ENCODE measurements at regions not wholly inside any gene's neighbourhood (a gene's known extent, or its start where the extent isn't known, plus 50 kb on each side); places are given as distances from the start of the nearest gene placed in this dataset.

- Histone ChIP-seq H3K36me3 (no peaks in the 10 kb centered on the region), H3K4me3 (ENCODE audit: low read depth, low read length) (no peak overlapping the region), H3K27me3 (ENCODE audit: insufficient read depth, low read depth, severe bottlenecking) (peaks cover 81% of the 10 kb centered on the region), H3K27ac (no peak overlapping the region), H3K9me3 (ENCODE audit: severe bottlenecking) (no peaks in the 10 kb centered on the region)
- no peak for DNase-seq
- TF ChIP-seq, protein P1, sequence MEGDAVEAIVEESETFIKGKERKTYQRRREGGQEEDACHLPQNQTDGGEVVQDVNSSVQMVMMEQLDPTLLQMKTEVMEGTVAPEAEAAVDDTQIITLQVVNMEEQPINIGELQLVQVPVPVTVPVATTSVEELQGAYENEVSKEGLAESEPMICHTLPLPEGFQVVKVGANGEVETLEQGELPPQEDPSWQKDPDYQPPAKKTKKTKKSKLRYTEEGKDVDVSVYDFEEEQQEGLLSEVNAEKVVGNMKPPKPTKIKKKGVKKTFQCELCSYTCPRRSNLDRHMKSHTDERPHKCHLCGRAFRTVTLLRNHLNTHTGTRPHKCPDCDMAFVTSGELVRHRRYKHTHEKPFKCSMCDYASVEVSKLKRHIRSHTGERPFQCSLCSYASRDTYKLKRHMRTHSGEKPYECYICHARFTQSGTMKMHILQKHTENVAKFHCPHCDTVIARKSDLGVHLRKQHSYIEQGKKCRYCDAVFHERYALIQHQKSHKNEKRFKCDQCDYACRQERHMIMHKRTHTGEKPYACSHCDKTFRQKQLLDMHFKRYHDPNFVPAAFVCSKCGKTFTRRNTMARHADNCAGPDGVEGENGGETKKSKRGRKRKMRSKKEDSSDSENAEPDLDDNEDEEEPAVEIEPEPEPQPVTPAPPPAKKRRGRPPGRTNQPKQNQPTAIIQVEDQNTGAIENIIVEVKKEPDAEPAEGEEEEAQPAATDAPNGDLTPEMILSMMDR (IDR thresholded peaks at IDR 0.05; ENCODE audit: low read depth, low read length), result no peak
These were observed 91.3 kb upstream of the GPR45 start for GRCh38 chr2:105150231-105150630.

GRCh38 chr2:105154119-105154818 is 87.3 kb upstream of the GPR45 start:
- peaks cover 6% of the 10 kb centered on the region for H3K9me3 ChIP-seq (ENCODE audit: severe bottlenecking)
- peaks cover 69% of the 10 kb centered on the region for H3K27me3 ChIP-seq (ENCODE audit: insufficient read depth, low read depth, severe bottlenecking)
- TF ChIP-seq, protein P1 (IDR thresholded peaks at IDR 0.05; ENCODE audit: low read depth, low read length), result no peak
- no peak overlapping the region for H3K4me3 ChIP-seq (ENCODE audit: low read depth, low read length)
- no peaks in the 10 kb centered on the region for H3K36me3 ChIP-seq
- H3K27ac ChIP-seq, result no peak overlapping the region
- DNase-seq, result no peak

GRCh38 chr2:105156166-105156565 is 85.4 kb upstream of the GPR45 start:
- DNase-seq, result no peak
- TF ChIP-seq, protein P1 (IDR thresholded peaks at IDR 0.05; ENCODE audit: low read depth, low read length), result no peak
- no peak overlapping the region for H3K4me3 ChIP-seq (ENCODE audit: low read depth, low read length)
- peaks cover 67% of the 10 kb centered on the region for H3K27me3 ChIP-seq (ENCODE audit: insufficient read depth, low read depth, severe bottlenecking)
- no peaks in the 10 kb centered on the region for H3K36me3 ChIP-seq
- H3K9me3 ChIP-seq (ENCODE audit: severe bottlenecking), result peaks cover 6% of the 10 kb centered on the region
- H3K27ac ChIP-seq, result no peak overlapping the region

- TF ChIP-seq, protein P1 (IDR thresholded peaks at IDR 0.05; ENCODE audit: low read depth, low read length), result no peak
- Histone ChIP-seq H3K9me3 (ENCODE audit: severe bottlenecking) (peaks cover 9% of the 10 kb centered on the region), H3K4me3 (ENCODE audit: low read depth, low read length) (no peak overlapping the region), H3K27ac (no peak overlapping the region), H3K36me3 (no peaks in the 10 kb centered on the region), H3K27me3 (ENCODE audit: insufficient read depth, low read depth, severe bottlenecking) (peaks cover 60% of the 10 kb centered on the region)
- no peak for DNase-seq
These were observed 83.5 kb upstream of the GPR45 start for GRCh38 chr2:105158002-105158401.

- Histone ChIP-seq H3K27me3 (ENCODE audit: insufficient read depth, low read depth, severe bottlenecking) (peaks cover 86% of the 10 kb centered on the region), H3K36me3 (no peaks in the 10 kb centered on the region), H3K27ac (no peak overlapping the region), H3K4me3 (ENCODE audit: low read depth, low read length) (no peak overlapping the region), H3K9me3 (ENCODE audit: severe bottlenecking) (peaks cover 3% of the 10 kb centered on the region)
- TF ChIP-seq, protein P1 (IDR thresholded peaks at IDR 0.05; ENCODE audit: low read depth, low read length), result no peak
- no peak for DNase-seq
These were observed 74.9 kb upstream of the GPR45 start for GRCh38 chr2:105166688-105167087.

- no peak for DNase-seq
- H3K4me3 ChIP-seq (ENCODE audit: low read depth, low read length), result no peak overlapping the region
- TF ChIP-seq, protein P1 (IDR thresholded peaks at IDR 0.05; ENCODE audit: low read depth, low read length), result no peak
- H3K27ac ChIP-seq, result no peak overlapping the region
- no peaks in the 10 kb centered on the region for H3K9me3 ChIP-seq (ENCODE audit: severe bottlenecking)
- no peaks in the 10 kb centered on the region for H3K36me3 ChIP-seq
- H3K27me3 ChIP-seq (ENCODE audit: insufficient read depth, low read depth, severe bottlenecking), result peaks cover 87% of the 10 kb centered on the region
These were observed 73.0 kb upstream of the GPR45 start for GRCh38 chr2:105168543-105168942.
